ENCODE measurements at regions not wholly inside any gene's neighbourhood (a gene's known extent, or its start where the extent isn't known, plus 50 kb on each side); places are given as distances from the start of the nearest gene placed in this dataset.

DNA sequence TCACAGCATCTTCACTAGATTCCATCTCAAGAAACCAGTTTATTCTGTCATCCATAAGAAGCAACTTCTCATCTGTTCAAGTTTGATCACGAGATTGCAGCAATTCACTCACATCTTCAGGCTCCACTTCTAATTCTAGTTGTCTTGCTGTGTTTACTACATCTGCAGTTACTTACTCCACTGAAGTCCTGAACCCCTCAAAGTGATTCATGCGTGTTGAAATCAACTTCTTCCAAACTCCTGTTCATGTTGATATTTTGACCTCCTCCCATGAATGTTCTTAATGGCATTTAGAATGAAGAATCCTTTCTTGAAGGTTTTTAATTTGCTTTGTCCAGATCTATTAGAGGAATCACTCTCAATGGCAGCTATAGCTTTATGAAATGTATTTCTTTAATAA is 287.6 kb upstream of the TBL1XR1 start:
- TF ChIP-seq CTCF (IDR thresholded peaks at IDR 0.05) (no peak), POLR2A (IDR thresholded peaks at IDR 0.05) (no peak)

All from breast epithelium (tissue), 3 donors.